PFSK-1 (cell line): ENCODE measurements at regions not wholly inside any gene's neighbourhood (a gene's known extent, or its start where the extent isn't known, plus 50 kb on each side); places are given as distances from the start of the nearest gene placed in this dataset.

Experiments
- FOXP2 ChIP-seq: optimal IDR thresholded peaks from 2 replicates; pipeline ENCODE3; 2011; ENCODE audit warnings: borderline replicate concordance, control low read depth, inconsistent platforms; ENCODE audit not compliant: insufficient read depth; ENCODE audit errors: extremely low read length, extremely low read depth
- POLR2AphosphoS5 ChIP-seq: IDR thresholded peaks from 2 replicates; pipeline ENCODE4 v1.6.1; 2012; ENCODE audit warnings: low read depth, mild to moderate bottlenecking, control low read depth, low read length, moderate library complexity
- REST ChIP-seq, 2 experiments: IDR thresholded peaks; 2 replicates each; pipeline versions ENCODE4 v1.6.1 to v1.8.0; 2011 to 2012; ENCODE audit warnings: low read depth in 2 of 2, low read length in 2 of 2, control low read depth in 1 of 2, inconsistent platforms in 1 of 2, mild to moderate bottlenecking in 1 of 2, moderate library complexity in 1 of 2; ENCODE audit not compliant: insufficient read depth in 1 of 2
- SIN3A ChIP-seq: IDR thresholded peaks from 2 replicates; pipeline ENCODE4 v1.6.1; 2012; ENCODE audit warnings: mild to moderate bottlenecking, low read length, moderate library complexity, borderline replicate concordance; ENCODE audit not compliant: insufficient read depth
- TAF1 ChIP-seq: IDR thresholded peaks from 2 replicates; pipeline ENCODE4 v1.6.1; 2012; ENCODE audit warnings: low read length, control low read depth, borderline replicate concordance; ENCODE audit not compliant: insufficient read depth

- no peak for TF ChIP-seq TAF1
- no peak for TF ChIP-seq REST (IDR thresholded peaks at IDR 0.05; ENCODE audit: insufficient read depth in 1 of 2, low read depth in 2 of 2, low read length in 2 of 2)
- TF ChIP-seq POLR2AphosphoS5, result no peak
- TF ChIP-seq FOXP2, result no peak
- TF ChIP-seq SIN3A, result no peak
Measured at GRCh38 chr13:99039718-99040280, 61.9 kb upstream of the DOCK9 start.

- TF ChIP-seq POLR2AphosphoS5, result no peak
- no peak for TF ChIP-seq REST (IDR thresholded peaks at IDR 0.05; ENCODE audit: insufficient read depth in 1 of 2, low read depth in 2 of 2, low read length in 2 of 2)
- TF ChIP-seq TAF1, result no peak
- TF ChIP-seq FOXP2, result no peak
Measured at GRCh38 chr13:99040536-99041131, 62.8 kb upstream of the DOCK9 start.

- TF ChIP-seq POLR2AphosphoS5, result no peak
- TF ChIP-seq FOXP2, result no peak
- TF ChIP-seq TAF1, result no peak
- no peak for TF ChIP-seq REST (IDR thresholded peaks at IDR 0.05; ENCODE audit: insufficient read depth in 1 of 2, low read depth in 2 of 2, low read length in 2 of 2)
- TF ChIP-seq SIN3A, result no peak
Measured at GRCh38 chr13:99041337-99041736, 63.5 kb upstream of the DOCK9 start.

DNA sequence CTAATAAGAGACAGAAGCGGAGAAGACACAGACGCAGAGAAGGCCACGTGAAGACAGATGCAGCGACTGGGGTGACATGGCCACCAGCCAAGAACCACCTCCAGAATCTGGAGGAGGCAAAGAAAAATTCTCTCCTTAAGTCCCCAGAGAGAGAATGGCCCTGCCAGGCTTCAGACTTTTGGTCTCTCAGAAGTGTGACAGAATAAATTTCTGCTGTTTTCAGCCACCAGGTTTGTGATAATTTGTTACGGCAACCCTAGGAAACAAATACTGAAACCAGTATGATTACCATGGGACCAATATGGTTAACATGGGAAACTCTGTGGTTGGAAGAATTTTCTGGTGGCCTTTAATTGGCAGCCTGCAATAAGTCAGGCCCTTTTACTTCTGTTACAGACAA is 63.9 kb upstream of the DOCK9 start:
- TF ChIP-seq TAF1 (no peak), SIN3A (no peak), POLR2AphosphoS5 (no peak), FOXP2 (no peak), REST (IDR thresholded peaks at IDR 0.05; ENCODE audit: insufficient read depth in 1 of 2, low read depth in 2 of 2, low read length in 2 of 2) (no peak)
